GM19240 (cell line): ENCODE measurements at regions not wholly inside any gene's neighbourhood (a gene's known extent, or its start where the extent isn't known, plus 50 kb on each side); places are given as distances from the start of the nearest gene placed in this dataset.

Experiments used
- DNase-seq: peaks from one replicate; pipeline ENCODE4 v3.0.0; 2011; ENCODE audit warnings: low spot score; ENCODE audit not compliant: insufficient read length

DNA sequence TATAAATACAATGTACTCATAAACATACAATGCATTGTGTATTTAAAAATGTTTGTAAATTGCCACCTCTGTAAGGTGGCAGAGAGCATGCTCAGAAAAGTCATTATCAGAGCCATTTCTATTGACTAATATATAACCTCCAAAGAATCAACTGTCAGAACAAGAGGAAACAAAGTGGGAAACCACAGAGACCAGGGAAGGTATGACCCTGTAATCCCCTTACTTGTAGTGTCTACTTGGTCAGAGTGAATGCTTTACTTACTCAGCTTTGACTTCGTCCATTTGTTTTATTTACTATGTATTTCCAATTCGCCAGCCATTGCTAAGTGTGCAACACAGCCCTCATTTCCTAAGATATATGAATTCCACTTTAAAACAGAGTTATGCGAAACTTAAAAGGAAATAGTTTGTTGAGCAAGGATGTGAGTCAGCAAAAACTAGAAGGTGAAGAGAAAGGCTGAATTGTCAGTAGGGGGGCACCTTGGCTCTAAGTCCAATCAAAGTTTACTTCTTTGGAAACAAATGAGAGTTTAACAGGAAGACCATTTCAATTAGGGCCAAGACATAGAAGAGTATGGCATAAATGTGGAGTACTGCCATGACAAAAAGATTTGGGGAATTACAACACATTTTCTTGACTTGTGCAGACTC lies 671.7 kb upstream of the PTBP2 start:
- no peak for DNase-seq

DNA sequence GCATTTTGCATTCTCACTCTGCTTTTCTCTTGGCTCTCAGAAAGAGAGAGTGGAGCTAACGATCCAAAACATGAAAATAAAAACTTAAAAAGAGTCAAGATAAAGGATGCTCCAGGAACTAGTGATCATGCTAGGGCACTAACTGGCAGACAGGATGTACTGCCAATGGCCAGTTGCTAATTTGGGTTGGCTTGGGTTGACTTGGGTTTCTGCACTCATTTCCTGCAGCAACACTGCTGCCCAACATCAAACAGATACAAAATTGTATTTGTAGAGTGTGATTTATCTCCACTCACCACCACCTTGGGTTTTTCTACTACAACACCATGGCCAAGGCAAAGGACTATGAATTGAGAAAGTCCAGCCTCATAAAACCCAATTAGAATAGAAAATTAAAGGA lies 662.3 kb upstream of the PTBP2 start:
- DNase-seq: no peak

DNA sequence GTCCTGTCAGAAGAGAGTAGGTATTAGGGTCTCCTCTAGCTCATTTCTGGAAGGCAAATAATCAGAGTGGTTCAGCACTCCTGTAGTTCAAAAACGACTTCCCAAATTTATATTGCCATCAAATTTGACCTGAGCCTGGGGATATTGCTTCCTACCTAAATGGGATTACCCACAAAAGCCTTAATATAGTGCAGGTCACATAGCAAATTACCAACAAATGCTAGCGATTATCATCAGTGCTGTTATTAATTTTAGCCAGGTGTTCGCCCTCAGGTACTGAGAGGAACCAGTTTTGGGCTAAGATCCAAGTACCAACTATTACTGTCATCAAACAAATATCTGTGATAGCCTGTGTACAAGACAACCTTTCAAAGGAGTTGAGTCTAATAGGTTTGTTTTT lies 661.8 kb upstream of the PTBP2 start:
- DNase-seq: no peak

DNA sequence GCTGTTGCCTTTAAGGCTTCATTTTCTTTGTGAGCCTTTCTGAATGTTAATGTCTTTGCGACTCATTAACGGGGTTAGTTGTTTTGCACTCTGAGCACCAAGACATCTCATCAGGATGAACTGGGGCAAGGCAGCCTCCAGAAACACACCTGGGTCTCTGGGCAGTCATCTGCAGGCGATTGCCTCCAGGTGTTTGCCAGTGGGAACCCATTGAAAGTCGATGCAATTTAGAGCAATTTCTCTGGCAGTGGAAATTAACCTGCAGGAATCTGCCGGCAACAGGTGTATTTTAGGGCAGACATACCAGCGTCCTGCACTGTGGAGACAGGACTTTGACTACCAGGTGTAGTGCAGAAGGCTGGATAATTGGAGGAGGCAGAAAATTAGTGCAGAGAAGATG lies 661.0 kb upstream of the PTBP2 start:
- no peak for DNase-seq

DNA sequence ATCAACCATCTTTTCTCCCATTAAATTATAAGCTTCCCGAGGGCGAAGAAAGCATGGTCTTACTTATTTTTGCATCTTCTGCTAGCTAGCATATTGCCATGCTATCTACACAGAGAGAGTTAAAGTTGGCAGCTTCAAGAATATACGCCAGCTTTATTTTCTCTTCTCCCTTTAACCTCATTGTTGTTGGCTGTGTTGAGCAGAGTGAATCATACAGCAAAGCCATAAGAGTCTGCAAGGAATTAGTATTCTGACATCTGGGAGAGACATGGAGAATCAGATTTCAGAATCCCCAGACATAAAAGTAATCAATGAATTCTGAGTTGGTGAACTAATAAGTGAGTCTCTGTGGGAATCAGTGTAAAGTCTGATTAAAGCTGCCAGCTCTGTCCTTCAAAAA lies 649.6 kb upstream of the PTBP2 start:
- no peak for DNase-seq

DNA sequence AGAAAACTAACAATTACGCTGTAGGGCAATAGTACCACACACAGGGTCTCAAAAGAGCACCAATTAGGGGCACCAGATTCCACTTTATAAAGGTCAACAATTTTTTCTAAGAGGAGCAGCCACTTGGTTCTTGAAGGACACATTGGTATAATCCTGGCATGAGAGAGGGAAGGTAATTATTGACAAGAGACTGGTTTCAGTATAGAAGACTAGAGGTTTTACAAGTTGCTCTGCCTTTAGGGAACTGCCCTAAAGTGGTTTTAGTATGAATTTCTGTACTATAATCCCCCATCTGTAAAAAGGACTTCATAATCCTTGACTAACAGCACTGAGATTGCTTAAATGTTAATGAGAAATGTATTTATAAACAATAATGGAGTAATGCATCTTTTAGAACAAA lies 648.5 kb upstream of the PTBP2 start:
- DNase-seq: no peak

DNA sequence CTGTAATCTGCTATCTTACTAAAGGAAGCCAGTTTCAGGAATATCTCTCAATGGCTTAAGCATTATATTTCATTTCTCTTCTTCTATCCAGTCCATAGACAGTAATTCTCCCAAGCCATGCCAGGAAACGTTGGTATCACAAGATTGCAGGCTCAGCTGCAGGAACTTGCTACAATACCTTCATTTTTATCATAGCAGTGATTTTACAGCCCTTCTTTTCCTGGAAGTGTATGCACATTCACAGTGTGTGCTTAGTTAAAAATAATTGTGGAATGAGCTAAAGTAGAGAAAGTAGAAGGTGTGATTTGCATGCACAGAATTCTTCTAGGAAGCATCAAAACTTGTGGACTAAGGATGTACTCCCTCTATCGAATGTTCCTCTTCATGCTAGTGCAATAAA lies 647.2 kb upstream of the PTBP2 start:
- DNase-seq: no peak

DNA sequence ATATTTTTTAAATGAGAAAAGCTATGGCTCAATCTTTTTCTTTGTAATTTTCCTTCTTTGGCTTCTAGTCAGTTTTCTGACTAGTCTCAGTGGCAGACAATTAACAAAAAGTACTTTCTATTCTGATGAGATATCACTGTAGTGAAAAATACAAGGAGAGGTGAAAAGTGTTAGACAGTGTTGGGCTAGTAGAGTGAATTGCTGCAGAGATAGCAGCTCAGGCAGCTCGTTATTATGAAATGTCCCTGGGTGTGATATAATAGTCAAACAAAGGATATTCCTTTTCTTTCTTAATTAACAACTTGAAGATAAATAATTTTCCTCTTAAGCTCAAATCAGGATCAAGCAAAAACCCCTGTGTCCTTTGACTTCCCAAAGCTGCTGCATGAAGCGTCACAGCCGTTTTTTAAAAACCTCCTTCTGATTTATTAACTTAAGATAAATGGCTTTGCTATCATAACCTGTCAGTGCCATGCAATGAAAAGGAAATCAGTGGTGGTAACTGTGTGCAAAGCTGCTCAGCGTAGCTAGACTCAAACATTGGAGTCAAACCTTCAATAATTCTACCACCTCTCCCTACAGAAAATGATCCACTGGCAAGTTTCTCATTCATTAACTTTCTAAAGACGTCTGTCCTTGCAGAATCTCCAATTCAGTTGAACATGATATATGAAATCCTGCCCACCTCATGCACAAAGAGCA lies 646.6 kb upstream of the PTBP2 start:
- DNase-seq: no peak

DNA sequence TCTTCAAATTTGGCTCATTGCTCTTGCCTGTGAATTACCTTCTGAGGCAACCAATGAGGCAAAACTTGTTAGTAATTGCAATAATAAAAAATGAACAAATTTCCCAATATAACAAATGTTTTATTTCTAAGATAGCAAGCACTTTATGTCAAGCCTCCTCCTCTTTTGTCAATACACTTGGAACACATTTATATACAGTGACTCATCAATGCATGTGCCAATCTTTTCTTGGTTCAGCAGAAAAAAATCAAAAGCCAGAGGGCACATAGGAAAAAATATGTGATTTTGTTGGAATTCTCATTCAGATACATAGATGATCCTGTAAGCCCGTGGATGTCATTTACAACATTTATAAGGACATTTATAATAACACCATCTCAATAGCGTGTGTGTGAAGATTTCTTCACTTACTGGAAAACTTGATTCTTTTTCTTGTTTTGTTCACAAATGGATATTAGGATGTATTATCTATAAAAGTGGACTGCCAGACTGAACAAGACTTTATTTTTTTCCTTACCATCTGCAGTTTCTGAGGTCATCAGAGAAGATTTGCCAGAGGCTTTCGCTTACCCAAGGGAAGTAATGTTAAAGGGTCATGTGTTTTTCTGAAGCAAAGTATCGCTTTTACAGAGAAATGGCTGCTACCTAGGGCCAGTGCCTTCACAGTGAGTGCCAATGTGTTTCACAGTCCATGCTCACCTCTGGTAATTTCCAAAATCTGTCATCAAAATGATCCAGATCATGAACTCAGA lies 645.7 kb upstream of the PTBP2 start:
- DNase-seq: no peak

DNA sequence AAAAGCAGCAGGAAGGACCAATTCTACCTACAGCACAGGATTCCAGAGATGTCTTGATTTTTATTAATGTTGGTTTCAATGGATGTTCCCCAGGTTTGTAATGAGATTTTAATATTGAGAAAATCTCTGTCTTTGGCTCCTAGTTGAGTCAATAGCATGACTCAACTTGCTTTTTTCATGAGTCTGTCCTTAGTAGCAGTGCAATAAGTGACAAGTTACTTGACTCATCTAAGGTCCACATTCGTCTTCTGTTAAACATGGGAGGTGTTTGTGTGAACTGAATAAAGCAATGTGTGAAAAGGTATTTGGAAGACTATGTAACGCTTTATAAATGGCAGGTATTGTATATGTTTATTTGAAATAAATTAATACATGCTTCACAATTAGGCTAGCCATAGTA lies 645.0 kb upstream of the PTBP2 start:
- no peak for DNase-seq

DNA sequence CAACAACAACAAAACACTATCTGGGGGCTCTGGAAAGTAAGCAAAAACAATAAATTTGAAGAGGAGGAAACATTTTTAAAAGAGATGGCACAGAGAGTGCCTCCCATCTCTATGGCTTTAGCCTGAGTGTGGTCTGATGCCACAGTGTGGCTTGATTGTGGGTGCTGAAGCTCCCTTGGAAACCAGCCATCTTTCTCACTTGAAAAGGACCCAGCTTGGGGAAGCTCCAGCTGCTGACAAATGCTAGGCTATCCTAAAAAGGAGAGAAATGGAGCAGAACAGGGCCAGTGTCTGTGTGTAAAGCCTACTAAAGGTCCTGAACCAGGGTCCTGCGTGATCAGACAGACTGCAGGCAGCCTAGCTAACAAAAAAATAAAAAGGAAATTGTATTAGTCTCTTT lies 642.0 kb upstream of the PTBP2 start:
- DNase-seq: no peak

DNA sequence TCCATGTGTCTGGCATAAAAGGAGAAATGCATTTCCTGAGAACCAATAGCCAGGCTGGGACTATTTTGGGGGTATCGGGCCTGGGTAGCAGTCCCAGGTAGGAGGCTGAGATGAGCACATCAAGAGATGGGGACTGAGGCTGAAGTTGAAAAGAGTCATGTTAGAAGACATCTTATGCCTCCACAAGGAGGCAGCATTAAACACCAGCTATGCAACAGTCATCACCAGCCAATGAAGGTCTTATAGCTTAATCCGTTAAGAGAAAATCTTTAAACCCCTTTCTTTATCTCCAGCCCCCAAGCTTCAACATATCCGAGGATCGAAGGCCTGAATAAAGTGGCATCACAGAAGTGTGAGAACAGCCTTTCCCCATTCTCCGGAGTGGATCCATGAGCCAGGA lies 640.7 kb upstream of the PTBP2 start:
- DNase-seq: no peak

DNA sequence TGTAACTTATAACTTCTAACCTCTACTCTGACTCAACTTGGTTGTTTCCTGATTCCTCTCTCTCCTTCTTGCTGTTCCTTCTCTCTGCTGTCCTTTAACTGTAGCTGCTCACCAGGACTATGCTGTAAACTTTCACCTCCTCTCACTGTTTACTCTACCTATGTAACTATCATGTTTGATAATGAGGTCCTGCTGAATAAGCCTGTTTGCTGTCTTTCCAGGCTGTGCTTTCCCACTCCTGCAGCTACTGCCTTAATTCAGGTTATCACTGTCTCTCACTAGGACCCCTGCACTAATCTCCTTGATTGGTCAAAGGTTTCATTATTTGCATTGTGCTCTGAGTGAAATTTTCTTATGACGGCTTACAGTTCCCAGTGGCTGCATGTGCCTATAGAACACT lies 633.9 kb upstream of the PTBP2 start:
- DNase-seq: no peak

DNA sequence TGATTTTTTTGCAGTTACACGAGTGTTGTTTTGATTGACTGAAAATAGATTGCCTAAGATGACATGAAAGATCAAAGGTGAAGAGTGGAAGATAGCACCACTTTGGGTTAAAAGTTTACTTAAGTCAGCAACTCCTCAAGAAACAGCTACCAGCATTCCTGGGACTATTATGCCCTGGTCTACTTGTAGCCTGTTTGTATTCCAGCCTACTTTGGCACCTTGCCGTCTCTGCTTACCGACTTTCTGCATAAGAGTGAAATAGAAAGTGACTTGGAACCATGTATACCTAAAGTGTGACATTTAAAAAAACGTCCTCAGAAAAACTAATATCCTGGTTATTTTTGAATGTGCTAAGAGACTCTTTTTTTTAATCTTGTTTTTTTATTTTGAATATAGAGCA lies 631.5 kb upstream of the PTBP2 start:
- DNase-seq: no peak

DNA sequence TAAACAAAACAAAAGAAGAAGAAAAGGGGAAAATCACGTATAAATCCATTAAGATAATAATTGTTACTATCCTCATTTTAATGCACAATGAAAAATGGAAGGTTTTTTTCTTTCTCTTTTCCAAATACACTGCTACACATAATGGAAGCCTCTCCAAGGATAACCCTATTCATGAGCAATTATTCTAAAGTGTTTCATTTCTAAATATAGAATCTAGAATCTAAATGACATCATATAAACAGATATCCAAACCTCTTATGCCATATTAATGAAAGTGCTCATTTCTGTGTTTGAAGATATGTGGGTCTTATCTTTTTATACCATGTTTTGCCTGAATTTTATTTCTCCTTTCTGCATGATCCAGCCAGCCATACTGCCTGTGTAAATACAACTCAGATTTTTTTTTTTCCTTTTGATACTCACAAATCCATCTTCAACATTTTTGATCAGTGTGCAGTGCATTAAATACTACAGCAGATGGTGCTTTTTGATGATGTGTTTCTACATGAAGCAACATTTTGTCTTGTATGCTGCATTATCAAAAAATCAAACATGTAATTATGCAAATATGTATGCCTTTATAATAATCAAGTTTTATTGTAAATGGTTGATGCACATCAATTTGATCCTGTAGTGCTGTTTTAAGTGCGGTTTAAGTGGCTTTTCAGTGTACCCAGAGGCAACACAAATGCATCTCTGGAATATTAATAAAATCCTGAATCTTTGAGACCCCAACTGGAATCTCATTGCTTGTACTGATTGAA lies 625.6 kb upstream of the PTBP2 start:
- DNase-seq: no peak

DNA sequence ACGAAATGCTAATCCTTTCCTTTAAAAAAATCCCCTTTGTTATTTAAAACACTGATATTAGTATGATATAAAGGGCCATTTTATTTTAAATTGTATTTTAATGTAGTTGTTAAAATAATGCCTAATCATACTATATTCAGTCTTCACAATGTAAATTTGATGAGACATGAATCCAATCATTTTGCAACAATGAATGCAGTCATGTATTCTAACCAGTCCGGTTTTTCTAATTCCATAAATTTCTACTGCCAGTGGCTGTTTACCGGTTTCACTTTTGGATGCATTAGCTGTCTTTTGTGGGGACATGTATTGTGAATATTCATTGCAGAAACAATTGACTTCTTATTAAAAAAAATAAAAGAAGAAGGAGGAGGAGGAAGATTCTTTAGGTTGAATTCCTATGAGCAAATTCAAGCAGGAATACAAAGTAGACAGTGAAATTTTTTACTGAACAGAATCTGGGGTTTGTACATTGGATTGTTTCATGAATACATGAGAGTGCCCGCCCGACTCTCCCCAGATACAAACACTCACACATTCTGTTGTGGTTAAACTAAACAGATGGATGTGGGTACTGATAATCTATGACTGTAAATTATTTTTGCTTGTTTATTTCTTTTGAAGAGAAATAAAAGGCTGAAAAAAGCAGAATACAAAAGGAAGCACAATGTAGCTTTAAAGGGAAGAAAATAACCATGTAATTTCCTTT lies 624.8 kb upstream of the PTBP2 start:
- DNase-seq: no peak

DNA sequence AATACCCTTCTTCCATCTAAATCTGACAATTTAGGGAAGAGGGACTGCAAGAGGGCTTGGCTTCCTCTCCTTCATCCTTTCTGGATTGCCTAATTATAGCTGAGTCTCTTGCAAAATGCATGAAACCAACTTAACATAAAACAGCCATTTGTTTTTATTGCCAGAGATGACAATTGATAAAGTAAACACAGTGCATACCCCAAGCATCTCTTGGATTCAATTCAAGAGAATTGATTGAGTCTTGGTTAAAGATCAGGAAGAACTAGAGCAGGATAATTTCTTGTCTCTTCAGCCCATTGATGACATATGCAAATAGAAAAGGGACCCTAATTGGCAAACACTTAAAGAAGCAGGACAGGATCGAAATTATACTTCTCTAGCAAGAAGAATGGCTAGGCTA lies 617.1 kb upstream of the PTBP2 start:
- no peak for DNase-seq

DNA sequence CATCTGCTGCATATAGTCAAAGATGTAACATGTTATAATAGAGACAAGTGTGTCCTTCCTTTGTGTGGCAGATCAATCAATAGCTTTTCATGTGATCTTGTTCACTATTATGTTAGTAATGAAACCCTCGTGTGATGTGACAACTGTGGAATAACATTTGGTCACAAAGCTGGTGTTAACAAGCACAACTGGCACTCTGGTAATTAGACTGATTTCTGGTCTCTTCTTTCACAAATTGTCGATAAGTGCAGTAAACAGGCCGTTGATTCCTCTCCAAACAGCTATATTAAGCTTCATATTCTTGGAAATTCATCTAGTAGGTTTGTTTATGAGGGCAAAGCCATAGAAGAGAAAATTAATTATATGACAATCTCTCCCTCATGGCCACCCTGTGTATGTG lies 616.7 kb upstream of the PTBP2 start:
- no peak for DNase-seq

DNA sequence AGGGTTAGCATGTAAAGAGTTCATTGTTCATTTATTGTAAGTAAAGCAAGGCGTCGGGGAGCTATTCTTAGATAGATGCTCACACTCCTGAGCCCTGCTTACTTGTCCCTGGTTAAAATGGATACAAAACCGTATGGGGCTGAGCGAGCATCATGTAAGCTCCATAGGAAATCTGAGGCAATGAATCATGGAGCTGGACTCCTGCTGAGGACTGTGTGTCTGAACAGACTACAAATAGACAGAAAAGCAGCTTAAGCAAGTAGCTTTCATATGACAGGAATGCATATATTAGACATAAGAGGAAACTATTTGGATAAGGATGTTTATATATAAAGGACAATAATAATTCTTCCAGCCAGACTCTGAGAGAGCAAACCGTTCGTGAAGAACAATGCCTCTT lies 604.9 kb upstream of the PTBP2 start:
- no peak for DNase-seq

DNA sequence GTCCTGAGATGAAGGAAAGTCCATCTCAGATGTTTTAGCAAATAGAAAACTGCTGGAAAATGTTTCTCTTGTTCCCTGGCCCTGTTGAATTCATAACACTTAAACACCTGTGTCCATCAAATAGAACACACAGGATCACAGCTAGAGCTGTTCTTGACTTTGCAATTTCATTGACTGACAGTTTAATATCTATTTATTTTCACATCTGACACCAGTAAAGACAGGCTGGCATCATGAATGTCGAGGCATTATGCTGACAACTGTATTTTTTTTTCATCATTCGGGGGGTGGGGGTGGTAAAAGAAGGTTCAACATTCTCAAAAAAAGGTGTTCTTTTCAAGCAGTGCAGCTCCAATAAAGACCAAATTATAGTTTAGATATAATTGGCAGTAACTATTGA lies 591.2 kb upstream of the PTBP2 start:
- DNase-seq: no peak

DNA sequence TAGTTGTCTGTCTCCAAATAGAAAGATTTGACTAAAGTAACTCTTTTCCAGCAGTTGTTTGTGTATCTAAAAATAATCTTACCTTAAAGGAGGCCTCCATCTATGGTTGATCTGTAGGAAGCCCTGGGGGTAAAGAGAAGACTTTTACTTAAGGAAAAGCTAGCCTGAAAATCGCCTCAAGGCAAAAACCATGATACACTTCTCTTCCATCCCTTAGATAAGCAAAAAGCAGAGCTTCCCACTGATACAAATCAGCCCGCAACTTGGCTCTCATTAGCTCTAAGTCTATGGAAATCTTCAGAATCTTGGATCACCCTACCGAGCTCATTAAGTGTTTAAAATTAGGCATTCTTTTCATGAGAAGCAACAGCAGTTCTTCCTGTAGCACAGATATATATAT lies 576.9 kb upstream of the PTBP2 start:
- no peak for DNase-seq
